ENCODE measurements at regions not wholly inside any gene's neighbourhood (a gene's known extent, or its start where the extent isn't known, plus 50 kb on each side); places are given as distances from the start of the nearest gene placed in this dataset.

GRCh38 chr18:38576349-38576748 is 1010.8 kb upstream of the CELF4 start:
- TF ChIP-seq CTCF (IDR thresholded peaks at IDR 0.05; ENCODE audit: borderline replicate concordance, extremely low read depth, insufficient read depth): no peak
- Histone ChIP-seq H3K9me3 (ENCODE audit: control insufficient read depth in 2 of 3, insufficient read depth in 1 of 3, low read length in 3 of 3) (no peaks in the 10 kb centered on the region), H3K27ac (ENCODE audit: low read depth in 2 of 2, low read length in 2 of 2) (no peak overlapping the region), H3K4me1 (ENCODE audit: control insufficient read depth in 2 of 3, insufficient read depth in 2 of 3, low read depth in 1 of 3, low read length in 3 of 3) (no peaks in the 10 kb centered on the region), H3K27me3 (ENCODE audit: control insufficient read depth, insufficient read depth, low read length) (no peaks in the 10 kb centered on the region), H3K4me3 (ENCODE audit: low read length in 3 of 3) (no peak overlapping the region), H3K36me3 (ENCODE audit: control insufficient read depth in 2 of 3, insufficient read depth in 3 of 3, low read length in 3 of 3) (no peaks in the 10 kb centered on the region), H3K9ac (ENCODE audit: low read length in 3 of 3) (no peak overlapping the region)
- no peak for FAIRE-seq
- intact Hi-C loops (cut with DNase I): no loop called here
- no peak for DNase-seq

- Histone ChIP-seq H3K36me3 (ENCODE audit: control insufficient read depth in 2 of 3, insufficient read depth in 3 of 3, low read length in 3 of 3) (no peaks in the 10 kb centered on the region), H3K9me3 (ENCODE audit: control insufficient read depth in 2 of 3, insufficient read depth in 1 of 3, low read length in 3 of 3) (no peaks in the 10 kb centered on the region), H3K4me1 (ENCODE audit: control insufficient read depth in 2 of 3, insufficient read depth in 2 of 3, low read depth in 1 of 3, low read length in 3 of 3) (no peaks in the 10 kb centered on the region), H3K27ac (ENCODE audit: low read depth in 2 of 2, low read length in 2 of 2) (no peak overlapping the region), H3K9ac (ENCODE audit: low read length in 3 of 3) (no peak overlapping the region), H3K4me3 (ENCODE audit: low read length in 3 of 3) (no peak overlapping the region), H3K27me3 (ENCODE audit: control insufficient read depth, insufficient read depth, low read length) (no peaks in the 10 kb centered on the region)
- DNase-seq (no peak), FAIRE-seq (no peak)
- no peak for TF ChIP-seq CTCF (IDR thresholded peaks at IDR 0.05; ENCODE audit: borderline replicate concordance, extremely low read depth, insufficient read depth)
- intact Hi-C loops (cut with DNase I): no loop called here
These were observed 1010.0 kb upstream of the CELF4 start for GRCh38 chr18:38575648-38576047.

GRCh38 chr18:38575023-38575422 is 1009.4 kb upstream of the CELF4 start:
- TF ChIP-seq CTCF (IDR thresholded peaks at IDR 0.05; ENCODE audit: borderline replicate concordance, extremely low read depth, insufficient read depth): no peak
- H3K9me3 ChIP-seq (ENCODE audit: control insufficient read depth in 2 of 3, insufficient read depth in 1 of 3, low read length in 3 of 3): no peaks in the 10 kb centered on the region
- no peak overlapping the region for H3K27ac ChIP-seq (ENCODE audit: low read depth in 2 of 2, low read length in 2 of 2)
- H3K36me3 ChIP-seq (ENCODE audit: control insufficient read depth in 2 of 3, insufficient read depth in 3 of 3, low read length in 3 of 3): no peaks in the 10 kb centered on the region
- no peak for FAIRE-seq
- H3K9ac ChIP-seq (ENCODE audit: low read length in 3 of 3): no peak overlapping the region
- no peaks in the 10 kb centered on the region for H3K27me3 ChIP-seq (ENCODE audit: control insufficient read depth, insufficient read depth, low read length)
- H3K4me3 ChIP-seq (ENCODE audit: low read length in 3 of 3): no peak overlapping the region
- DNase-seq: no peak
- intact Hi-C loops (cut with DNase I): no loop called here
- no peaks in the 10 kb centered on the region for H3K4me1 ChIP-seq (ENCODE audit: control insufficient read depth in 2 of 3, insufficient read depth in 2 of 3, low read depth in 1 of 3, low read length in 3 of 3)

- Histone ChIP-seq H3K4me3 (ENCODE audit: low read length in 3 of 3) (no peak overlapping the region), H3K9me3 (ENCODE audit: control insufficient read depth in 2 of 3, insufficient read depth in 1 of 3, low read length in 3 of 3) (no peaks in the 10 kb centered on the region), H3K4me1 (ENCODE audit: control insufficient read depth in 2 of 3, insufficient read depth in 2 of 3, low read depth in 1 of 3, low read length in 3 of 3) (no peaks in the 10 kb centered on the region), H3K9ac (ENCODE audit: low read length in 3 of 3) (no peak overlapping the region), H3K27me3 (ENCODE audit: control insufficient read depth, insufficient read depth, low read length) (no peaks in the 10 kb centered on the region), H3K36me3 (ENCODE audit: control insufficient read depth in 2 of 3, insufficient read depth in 3 of 3, low read length in 3 of 3) (no peaks in the 10 kb centered on the region), H3K27ac (ENCODE audit: low read depth in 2 of 2, low read length in 2 of 2) (no peak overlapping the region)
- intact Hi-C loops (cut with DNase I): no loop called here
- no peak for FAIRE-seq
- TF ChIP-seq CTCF (IDR thresholded peaks at IDR 0.05; ENCODE audit: borderline replicate concordance, extremely low read depth, insufficient read depth): no peak
- peak in 1 of 5 donors; percentile 3 for DNase-seq
These were observed 1007.0 kb upstream of the CELF4 start for GRCh38 chr18:38572554-38573111.
